SU-DHL-6 (cell line): ENCODE measurements at regions not wholly inside any gene's neighbourhood (a gene's known extent, or its start where the extent isn't known, plus 50 kb on each side); places are given as distances from the start of the nearest gene placed in this dataset.
"Not testable (repeated sequence)": the region's sequence is repeated elsewhere in the genome, so short reads cannot be mapped to it uniquely, and the experiment has no call there.

Source experiments
- H2AFZ ChIP-seq: fragments of 200-600 bp; sonication (generic); 2 replicates; pipeline ENCODE4 v1.6.1; 2014; ENCODE audit warnings: low read depth, mild to moderate bottlenecking, moderate library complexity, mixed read lengths, antibody characterized with exemption, low read length; ENCODE audit not compliant: severe bottlenecking
- H3F3A ChIP-seq: fragments of 200-600 bp; shearing (Covaris generic); 2 replicates; pipeline ENCODE4 v1.6.0; 2016; ENCODE audit warnings: antibody characterized with exemption, mild to moderate bottlenecking; ENCODE audit not compliant: insufficient read depth
- H3K27ac ChIP-seq: fragments of 200-600 bp; sonication (generic); 2 replicates; pipeline ENCODE4 v1.5.1; 2016; ENCODE audit warnings: low read depth, mild to moderate bottlenecking, low read length, moderate library complexity, mixed read lengths
- H3K27me3 ChIP-seq: fragments of 200-600 bp; sonication (generic), shearing (Covaris generic); 2 replicates; pipeline ENCODE4 v1.6.0; 2014; ENCODE audit warnings: mild to moderate bottlenecking, low read length
- H3K36me3 ChIP-seq: fragments of 200-600 bp; sonication (generic); 2 replicates; pipeline ENCODE4 v1.6.1; 2014; ENCODE audit warnings: mild to moderate bottlenecking, low read length, mixed read lengths
- H3K4me2 ChIP-seq: fragments of 300-600, 200-600 bp; shearing (Covaris generic), sonication (generic); 2 replicates; pipeline ENCODE4 v1.6.0; 2014; ENCODE audit warnings: low read length, low read depth, mild to moderate bottlenecking; ENCODE audit not compliant: poor library complexity, severe bottlenecking
- H3K4me3 ChIP-seq: fragments of 200-600 bp; sonication (generic); 2 replicates; pipeline ENCODE4 v1.5.1; 2014; ENCODE audit warnings: antibody characterized with exemption, low read length, mild to moderate bottlenecking, mixed read lengths; ENCODE audit not compliant: insufficient read depth, poor library complexity, severe bottlenecking
- H3K79me2 ChIP-seq: fragments of 200-600 bp; sonication (generic); 2 replicates; pipeline ENCODE4 v1.6.1; 2014; ENCODE audit warnings: mild to moderate bottlenecking, low read length, moderate library complexity; ENCODE audit not compliant: insufficient read depth
- H3K9ac ChIP-seq: fragments of 200-600 bp; sonication (generic); 2 replicates; pipeline ENCODE4 v1.7.0; 2014; ENCODE audit warnings: mild to moderate bottlenecking, low read length
- H3K9me2 ChIP-seq: fragments of 200-600 bp; sonication (generic); replicated peaks from 2 replicates; pipeline ENCODE4 v1.6.1; 2014; ENCODE audit warnings: low read length; ENCODE audit not compliant: insufficient read depth
- H3K9me3 ChIP-seq: fragments of 200-600 bp; sonication (generic); 2 replicates; pipeline ENCODE4 v1.6.1; 2014; ENCODE audit warnings: low read length, mixed read lengths; ENCODE audit not compliant: insufficient read depth
- H4K20me1 ChIP-seq: fragments of 200-600 bp; sonication (generic); 2 replicates; pipeline ENCODE4 v1.6.1; 2014; ENCODE audit warnings: low read depth, mild to moderate bottlenecking, antibody characterized with exemption, low read length, moderate library complexity, mixed read lengths
- CTCF ChIP-seq: fragments of 200-600 bp; sonication (generic); IDR thresholded peaks from one replicate; pipeline ENCODE4 v1.5.1; 2017; ENCODE audit warnings: antibody characterized with exemption, mild to moderate bottlenecking, low read length, moderate library complexity; ENCODE audit not compliant: insufficient read depth, poor library complexity, severe bottlenecking
- EZH2phosphoT487 ChIP-seq: fragments of 200-600 bp; sonication (generic), shearing (Covaris generic); conservative IDR thresholded peaks from 2 replicates; pipeline ENCODE4 v1.6.1; 2018; ENCODE audit warnings: mild to moderate bottlenecking, antibody characterized with exemption, low read length, moderate library complexity, mixed read lengths

DNA sequence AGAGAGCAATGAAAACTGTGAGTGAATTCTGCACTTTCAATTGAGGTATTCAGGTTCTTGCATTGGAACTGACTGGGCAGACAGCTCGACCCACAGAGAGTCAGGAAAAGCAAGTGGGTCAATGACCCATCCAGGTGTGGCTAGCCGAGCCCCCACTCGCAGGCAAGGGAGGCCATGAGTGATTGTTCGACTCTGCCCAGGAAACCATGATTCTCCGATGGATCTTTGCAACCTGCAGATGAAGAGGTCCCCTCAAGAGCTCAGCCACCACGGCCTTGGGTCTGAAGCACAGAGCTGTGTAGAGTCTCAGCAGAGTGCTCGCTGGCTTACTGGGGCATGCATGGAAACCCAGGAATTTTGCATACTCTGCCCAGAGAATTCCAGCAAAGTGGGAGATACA lies 4215.4 kb upstream of the OR11H1 start:
- H3K4me2 ChIP-seq, H3K9ac ChIP-seq, H3K27me3 ChIP-seq, H3K79me2 ChIP-seq, H3K9me2 ChIP-seq, H3K9me3 ChIP-seq, H2AFZ ChIP-seq, H3K27ac ChIP-seq, H3K4me3 ChIP-seq, H4K20me1 ChIP-seq, H3F3A ChIP-seq, H3K36me3 ChIP-seq: not testable (repeated sequence)

DNA sequence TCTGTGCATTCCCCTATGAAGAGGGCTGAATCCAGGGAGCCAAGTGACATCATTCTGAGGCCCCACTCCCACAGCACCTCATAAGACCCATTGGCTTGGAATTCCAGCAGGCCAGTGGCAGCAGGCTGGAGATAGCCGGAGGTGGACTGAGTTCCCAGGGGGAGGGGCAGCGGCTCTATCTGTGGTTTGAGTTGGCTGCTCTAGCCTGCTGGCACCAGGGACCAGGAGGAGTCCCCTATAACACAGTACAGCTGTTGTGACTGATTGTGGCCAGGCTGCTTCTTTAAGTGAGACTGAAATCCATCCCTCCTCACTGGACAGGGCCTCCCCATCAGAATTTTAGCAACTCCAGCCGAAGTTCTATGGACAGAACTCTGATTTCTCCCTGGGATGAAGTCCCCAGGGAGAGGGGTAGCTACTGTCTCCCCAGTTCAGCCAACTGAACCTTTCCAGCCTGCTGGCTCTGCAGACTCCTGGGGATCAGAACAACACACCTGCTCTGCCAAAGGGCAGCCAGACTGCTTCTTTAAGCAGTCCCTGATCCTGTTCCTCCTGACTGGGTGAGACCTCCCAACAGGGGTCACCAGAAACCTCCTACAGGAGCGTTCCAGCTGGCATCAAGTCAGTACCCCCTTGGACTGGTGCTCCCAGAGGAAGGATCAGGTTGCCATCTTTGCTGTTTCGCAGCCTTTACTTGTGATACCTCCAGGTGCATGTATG lies 4214.8 kb upstream of the OR11H1 start:
- not testable (repeated sequence) for H3K36me3 ChIP-seq, H3K9me2 ChIP-seq, H3K9ac ChIP-seq, H3K4me2 ChIP-seq, H3K4me3 ChIP-seq, H3K27me3 ChIP-seq, H3K27ac ChIP-seq, H4K20me1 ChIP-seq, H3K79me2 ChIP-seq, H2AFZ ChIP-seq, H3F3A ChIP-seq, H3K9me3 ChIP-seq

GRCh38 chr22:11318633-11319032 lies 4209.4 kb upstream of the OR11H1 start:
- not testable (repeated sequence) for H3K4me3 ChIP-seq, H3K9me3 ChIP-seq, H3F3A ChIP-seq, H3K79me2 ChIP-seq, H2AFZ ChIP-seq, H3K27ac ChIP-seq, H3K36me3 ChIP-seq, H3K9ac ChIP-seq, H3K27me3 ChIP-seq, H3K9me2 ChIP-seq, H4K20me1 ChIP-seq, H3K4me2 ChIP-seq

DNA sequence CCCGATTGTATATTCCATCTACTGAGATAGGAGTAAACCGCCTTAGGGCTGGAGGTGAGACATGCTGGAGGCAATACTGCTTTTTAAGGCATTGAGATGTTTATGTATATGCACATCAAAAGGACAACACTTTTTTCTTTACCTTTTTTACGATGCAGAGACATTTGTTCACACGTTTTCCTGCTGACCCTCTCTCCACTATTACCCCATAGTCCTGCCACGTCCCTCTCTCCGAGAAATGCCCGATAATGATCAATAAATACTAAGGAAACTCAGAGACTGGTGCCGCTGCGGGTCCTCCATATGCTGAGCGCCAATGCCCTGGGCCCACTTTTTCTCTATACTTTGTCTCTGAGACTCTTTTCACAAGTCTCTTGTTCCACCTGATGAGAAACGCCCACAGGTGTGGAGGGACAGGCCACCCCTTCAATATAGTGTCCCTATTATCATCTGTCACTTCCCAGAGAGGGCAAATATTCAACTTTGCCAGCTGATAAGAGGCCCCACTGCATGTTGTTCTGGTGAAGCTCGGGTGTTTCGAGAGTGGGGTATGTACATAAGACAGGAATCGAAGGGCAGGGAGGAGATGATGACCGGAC lies 4203.5 kb upstream of the OR11H1 start:
- H3K27ac ChIP-seq, H4K20me1 ChIP-seq, H3K4me3 ChIP-seq, H3F3A ChIP-seq, H3K9me2 ChIP-seq, H3K36me3 ChIP-seq, H3K27me3 ChIP-seq, H3K9me3 ChIP-seq, H3K9ac ChIP-seq, H2AFZ ChIP-seq, H3K4me2 ChIP-seq, H3K79me2 ChIP-seq: not testable (repeated sequence)

DNA sequence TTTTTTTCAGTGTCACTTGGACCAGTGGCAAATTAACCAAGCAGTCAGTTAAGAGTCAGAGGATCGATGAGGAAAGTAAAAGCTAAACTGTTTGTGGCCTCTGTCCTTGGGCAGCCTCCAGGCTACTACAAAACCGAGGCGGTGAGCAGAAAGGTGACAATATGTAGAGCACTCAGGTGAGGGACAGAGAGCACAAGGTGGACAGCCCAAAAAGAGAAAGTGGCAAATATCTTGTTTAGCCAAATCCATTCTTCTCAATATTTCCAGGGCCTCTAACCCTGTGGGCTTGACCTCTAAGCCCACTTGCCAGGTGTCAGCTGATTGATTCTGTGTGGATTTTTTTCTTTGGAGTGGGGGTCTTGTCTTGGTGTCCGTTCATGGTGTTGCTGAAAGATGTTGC lies 4202.2 kb upstream of the OR11H1 start:
- Histone ChIP-seq H3K9me3 (no peaks in the 10 kb centered on the region), H2AFZ (no peak overlapping the region), H3F3A (no peaks in the 10 kb centered on the region), H3K79me2 (no peaks in the 10 kb centered on the region), H4K20me1 (no peaks in the 10 kb centered on the region), H3K36me3 (no peaks in the 10 kb centered on the region), H3K27me3 (no peaks in the 10 kb centered on the region), H3K4me3 (no peak overlapping the region), H3K4me2 (no peak overlapping the region), H3K27ac (no peak overlapping the region), H3K9ac (no peak overlapping the region), H3K9me2 (no peaks in the 10 kb centered on the region)
- TF ChIP-seq CTCF (no peak), EZH2phosphoT487 (no peak)

GRCh38 chr22:11341387-11342068 lies 4186.5 kb upstream of the OR11H1 start:
- not testable (repeated sequence) for H3K79me2 ChIP-seq, H4K20me1 ChIP-seq, H3F3A ChIP-seq, H3K9me2 ChIP-seq, H3K9me3 ChIP-seq, H3K27me3 ChIP-seq, H3K27ac ChIP-seq, H3K9ac ChIP-seq, H3K36me3 ChIP-seq, H2AFZ ChIP-seq, H3K4me3 ChIP-seq, H3K4me2 ChIP-seq

DNA sequence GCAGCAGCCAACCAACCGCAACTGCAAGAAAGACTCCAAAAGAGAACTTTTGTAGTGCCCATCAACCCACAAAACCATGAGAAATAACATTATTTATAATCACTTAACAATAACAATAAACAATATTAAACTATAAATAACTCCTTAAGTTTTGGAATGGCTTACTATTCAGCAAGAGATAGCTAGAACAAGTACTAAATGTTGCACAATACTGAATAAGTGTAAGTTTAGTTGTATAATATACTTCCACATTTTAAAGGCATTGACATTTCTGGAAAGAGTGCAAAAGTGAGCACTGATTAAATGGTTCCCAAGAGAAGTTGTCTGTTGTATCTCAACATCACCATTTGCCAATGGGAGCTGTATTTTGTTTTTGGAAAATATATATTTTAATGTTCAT lies 4176.8 kb upstream of the OR11H1 start:
- H3K9me2 ChIP-seq, H3K9me3 ChIP-seq, H4K20me1 ChIP-seq, H3K36me3 ChIP-seq, H3K79me2 ChIP-seq, H2AFZ ChIP-seq, H3K27me3 ChIP-seq, H3K9ac ChIP-seq, H3K27ac ChIP-seq, H3K4me3 ChIP-seq, H3K4me2 ChIP-seq, H3F3A ChIP-seq: not testable (repeated sequence)
